Nephron progenitor cell (in vitro differentiated cells): ENCODE measurements at regions not wholly inside any gene's neighbourhood (a gene's known extent, or its start where the extent isn't known, plus 50 kb on each side); places are given as distances from the start of the nearest gene placed in this dataset.

Experiments
- DNase-seq: peaks from one replicate; pipeline ENCODE4 v3.0.0; 2021
- H3K27ac Mint-ChIP-seq: 2 replicates; pipeline ENCODE4 v1.8.0; 2021; ENCODE audit warnings: mild to moderate bottlenecking, moderate library complexity, mixed read lengths
- H3K27me3 Mint-ChIP-seq: 2 replicates; pipeline ENCODE4 v1.8.0; 2021; ENCODE audit warnings: mild to moderate bottlenecking, low read depth, mixed read lengths; ENCODE audit not compliant: poor library complexity
- H3K36me3 Mint-ChIP-seq: 2 replicates; pipeline ENCODE4 v1.8.0; 2021; ENCODE audit warnings: low read depth, mixed read lengths
- H3K4me1 Mint-ChIP-seq: 2 replicates; pipeline ENCODE4 v1.8.0; 2021; ENCODE audit warnings: mixed read lengths
- H3K4me3 Mint-ChIP-seq: 2 replicates; pipeline ENCODE4 v1.8.0; 2021; ENCODE audit warnings: mild to moderate bottlenecking, moderate library complexity, mixed read lengths
- H3K9me3 Mint-ChIP-seq: 2 replicates; pipeline ENCODE4 v1.8.0; 2021; ENCODE audit warnings: mild to moderate bottlenecking, moderate library complexity, mixed read lengths
- TF ChIP-seq, protein P1 (sequence below): fragments of 200-600 bp; sonication (generic); IDR thresholded peaks from 2 replicates; pipeline ENCODE4 v1.5.0; 2021; ENCODE audit warnings: antibody characterized with exemption

DNA sequence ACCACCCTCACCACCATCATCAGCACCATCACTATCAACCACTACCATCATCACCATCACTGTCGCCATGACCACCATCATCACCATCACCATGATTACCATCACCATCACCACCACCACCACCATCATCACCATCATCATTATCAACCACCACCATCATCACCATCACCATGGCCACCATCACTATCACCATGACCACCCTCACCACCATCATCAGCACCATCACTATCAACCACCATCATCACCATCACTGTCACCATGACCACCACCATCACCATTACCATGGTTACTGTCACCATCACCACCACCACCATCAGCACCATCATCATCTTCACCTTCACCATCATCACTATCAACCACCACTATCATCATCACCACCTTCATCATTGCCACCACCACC, 183.4 kb downstream of the SHANK2 start:
- H3K27me3 Mint-ChIP-seq = peaks cover 8% of the 10 kb centered on the region
- TF ChIP-seq, protein P1, sequence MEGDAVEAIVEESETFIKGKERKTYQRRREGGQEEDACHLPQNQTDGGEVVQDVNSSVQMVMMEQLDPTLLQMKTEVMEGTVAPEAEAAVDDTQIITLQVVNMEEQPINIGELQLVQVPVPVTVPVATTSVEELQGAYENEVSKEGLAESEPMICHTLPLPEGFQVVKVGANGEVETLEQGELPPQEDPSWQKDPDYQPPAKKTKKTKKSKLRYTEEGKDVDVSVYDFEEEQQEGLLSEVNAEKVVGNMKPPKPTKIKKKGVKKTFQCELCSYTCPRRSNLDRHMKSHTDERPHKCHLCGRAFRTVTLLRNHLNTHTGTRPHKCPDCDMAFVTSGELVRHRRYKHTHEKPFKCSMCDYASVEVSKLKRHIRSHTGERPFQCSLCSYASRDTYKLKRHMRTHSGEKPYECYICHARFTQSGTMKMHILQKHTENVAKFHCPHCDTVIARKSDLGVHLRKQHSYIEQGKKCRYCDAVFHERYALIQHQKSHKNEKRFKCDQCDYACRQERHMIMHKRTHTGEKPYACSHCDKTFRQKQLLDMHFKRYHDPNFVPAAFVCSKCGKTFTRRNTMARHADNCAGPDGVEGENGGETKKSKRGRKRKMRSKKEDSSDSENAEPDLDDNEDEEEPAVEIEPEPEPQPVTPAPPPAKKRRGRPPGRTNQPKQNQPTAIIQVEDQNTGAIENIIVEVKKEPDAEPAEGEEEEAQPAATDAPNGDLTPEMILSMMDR = no peak
- H3K4me1 Mint-ChIP-seq = no peaks in the 10 kb centered on the region
- no peak overlapping the region for H3K27ac Mint-ChIP-seq
- no peak overlapping the region for H3K4me3 Mint-ChIP-seq
- DNase-seq = no peak
- no peaks in the 10 kb centered on the region for H3K9me3 Mint-ChIP-seq
- H3K36me3 Mint-ChIP-seq = no peaks in the 10 kb centered on the region

DNA sequence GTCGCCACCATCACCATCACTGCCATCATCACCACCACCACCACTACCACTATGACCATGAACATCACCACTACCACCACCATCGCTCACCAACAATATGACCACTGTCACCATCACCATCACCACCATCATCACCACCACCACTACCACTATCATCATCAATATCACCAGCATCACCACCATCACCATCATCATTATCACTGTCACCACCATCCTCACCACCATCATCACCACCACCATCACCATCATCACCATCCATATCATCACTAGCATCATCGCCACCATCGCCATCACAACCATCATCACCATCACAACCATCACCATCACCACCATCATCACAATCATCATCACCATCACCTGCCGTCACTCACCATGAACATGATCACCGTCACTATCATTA, 184.6 kb downstream of the SHANK2 start:
- TF ChIP-seq, protein P1 = no peak
- peaks cover 20% of the 10 kb centered on the region for H3K27me3 Mint-ChIP-seq

DNA sequence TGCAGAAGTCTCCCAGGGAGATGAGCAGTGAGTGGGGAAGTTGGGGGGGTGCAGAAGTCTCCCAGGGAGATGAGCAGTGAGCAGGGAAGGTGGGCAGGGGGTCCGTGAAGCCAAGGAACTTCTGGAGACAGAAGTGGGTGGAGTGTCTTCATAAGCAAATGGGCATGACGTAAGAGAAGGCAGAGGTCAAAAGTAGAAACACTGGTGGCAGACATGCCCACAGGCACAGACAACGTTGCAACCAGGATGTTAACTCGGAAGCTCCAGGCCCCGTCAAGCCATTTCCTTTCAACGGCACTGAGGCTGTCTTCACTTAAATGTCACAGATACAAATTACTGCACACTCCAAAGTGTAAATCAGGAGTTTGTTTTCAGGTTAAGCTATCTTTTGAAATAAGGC, 186.1 kb downstream of the SHANK2 start:
- no peaks in the 10 kb centered on the region for H3K4me1 Mint-ChIP-seq
- H3K36me3 Mint-ChIP-seq = no peaks in the 10 kb centered on the region
- H3K4me3 Mint-ChIP-seq = no peak overlapping the region
- peaks cover 17% of the 10 kb centered on the region for H3K27me3 Mint-ChIP-seq
- no peaks in the 10 kb centered on the region for H3K9me3 Mint-ChIP-seq
- DNase-seq = no peak
- TF ChIP-seq, protein P1 = no peak
- H3K27ac Mint-ChIP-seq = no peak overlapping the region

More for the DNA sequence above, 184.6 kb downstream of the SHANK2 start:
- Mint-ChIP-seq H3K9me3 (no peaks in the 10 kb centered on the region), H3K4me3 (no peak overlapping the region), H3K4me1 (no peaks in the 10 kb centered on the region), H3K27ac (no peak overlapping the region), H3K36me3 (no peaks in the 10 kb centered on the region)
- no peak for DNase-seq

DNA sequence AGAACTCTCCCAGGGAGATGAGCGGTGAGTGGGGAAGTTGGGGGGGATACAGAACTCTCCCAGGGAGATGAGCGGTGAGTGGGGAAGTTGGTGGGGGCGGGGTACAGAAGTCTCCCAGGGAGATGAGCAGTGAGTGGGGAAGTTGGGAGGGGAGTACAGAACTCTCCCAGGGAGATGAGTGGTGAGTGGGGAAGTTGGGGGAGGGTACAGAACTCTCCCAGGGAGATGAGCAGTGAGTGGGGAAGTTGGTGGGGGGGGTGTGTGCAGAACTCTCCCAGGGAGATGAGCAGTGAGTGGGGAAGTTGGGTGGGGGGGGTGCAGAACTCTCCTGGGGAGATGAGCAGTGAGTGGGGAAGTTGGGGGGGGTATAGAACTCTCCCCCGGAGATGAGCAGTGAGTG, 186.5 kb downstream of the SHANK2 start:
- H3K27ac Mint-ChIP-seq = no peak overlapping the region
- no peak overlapping the region for H3K4me3 Mint-ChIP-seq
- no peaks in the 10 kb centered on the region for H3K36me3 Mint-ChIP-seq
- TF ChIP-seq, protein P1 = no peak
- peaks cover 17% of the 10 kb centered on the region for H3K27me3 Mint-ChIP-seq
- H3K4me1 Mint-ChIP-seq = no peaks in the 10 kb centered on the region
- DNase-seq = no peak
- no peaks in the 10 kb centered on the region for H3K9me3 Mint-ChIP-seq

DNA sequence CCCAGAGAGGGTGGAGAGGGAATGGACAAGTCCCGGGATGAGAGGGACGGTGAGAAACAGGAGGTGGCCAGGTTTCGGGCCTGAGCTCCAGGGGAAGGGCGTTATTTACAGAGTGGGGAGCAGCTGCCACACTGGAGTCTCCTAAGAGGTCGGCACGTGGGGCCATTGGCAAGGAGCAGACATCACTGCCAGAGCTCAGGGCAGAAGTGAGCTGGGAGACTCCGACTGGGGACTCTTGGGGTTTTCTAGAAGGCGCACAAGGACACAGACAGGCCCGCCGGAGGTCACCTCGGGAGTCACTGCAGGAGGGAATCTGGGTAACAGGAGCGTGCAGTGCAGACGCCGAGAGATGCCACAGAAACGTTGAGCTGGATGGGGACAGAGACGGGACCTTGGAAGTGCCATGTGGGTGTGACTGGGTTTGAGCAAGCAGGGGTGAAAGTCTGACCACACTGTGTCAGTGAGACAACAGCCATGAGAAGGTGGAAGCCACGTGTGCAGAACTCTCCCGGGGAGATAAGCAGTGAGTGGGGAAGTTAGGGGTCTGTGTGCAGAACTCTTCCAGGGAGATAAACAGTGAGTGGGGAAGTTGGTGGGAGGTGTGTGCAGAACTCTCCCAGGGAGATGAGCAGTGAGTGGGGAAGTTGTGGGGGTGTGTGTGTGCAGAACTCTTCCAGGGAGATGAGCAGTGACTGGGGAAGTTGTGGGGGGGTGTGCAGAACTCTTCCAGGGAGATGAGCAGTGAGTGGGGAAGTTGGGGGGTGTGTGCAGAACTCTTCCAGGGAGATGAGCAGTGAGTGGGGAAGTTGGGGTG, 187.5 kb downstream of the SHANK2 start:
- Mint-ChIP-seq H3K27ac (no peak overlapping the region), H3K36me3 (no peaks in the 10 kb centered on the region), H3K9me3 (no peaks in the 10 kb centered on the region), H3K27me3 (peaks cover 16% of the 10 kb centered on the region), H3K4me3 (no peak overlapping the region), H3K4me1 (peaks cover 7% of the 10 kb centered on the region)
- TF ChIP-seq, protein P1 = no peak
- no peak for DNase-seq

DNA sequence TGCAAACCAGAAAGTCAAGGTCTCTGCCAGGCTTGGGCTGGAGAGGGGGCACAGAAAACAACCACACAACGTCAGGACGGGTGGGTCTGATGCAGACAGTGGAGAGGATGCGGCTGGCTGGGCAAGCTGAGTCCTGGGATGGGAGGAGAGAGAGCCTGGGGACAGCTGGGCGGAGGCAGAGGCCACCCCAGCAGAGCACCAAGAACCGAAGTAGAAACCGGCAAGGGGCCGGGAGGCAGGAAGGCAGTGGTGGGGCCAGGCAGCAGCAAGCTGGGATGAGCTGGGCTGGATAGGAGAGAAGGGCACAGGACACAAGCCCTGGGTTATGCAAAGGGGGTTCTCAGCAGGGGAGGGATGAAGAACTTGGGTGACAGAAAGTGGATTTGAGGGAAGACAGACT, 188.2 kb downstream of the SHANK2 start:
- Mint-ChIP-seq H3K27ac (no peak overlapping the region), H3K36me3 (no peaks in the 10 kb centered on the region), H3K9me3 (no peaks in the 10 kb centered on the region), H3K4me3 (no peak overlapping the region), H3K4me1 (peaks cover 7% of the 10 kb centered on the region), H3K27me3 (peaks cover 16% of the 10 kb centered on the region)
- DNase-seq = no peak
- TF ChIP-seq, protein P1 = no peak
